ENCODE measurements at regions not wholly inside any gene's neighbourhood (a gene's known extent, or its start where the extent isn't known, plus 50 kb on each side); places are given as distances from the start of the nearest gene placed in this dataset.

- TF ChIP-seq REST (IDR thresholded peaks at IDR 0.05; ENCODE audit: insufficient read depth in 1 of 2, low read depth in 2 of 2, low read length in 2 of 2) = no peak
- TF ChIP-seq FOXP2 (optimal IDR thresholded peaks at IDR 0.05; ENCODE audit: borderline replicate concordance, extremely low read depth, extremely low read length, insufficient read depth) = no peak
- TF ChIP-seq POLR2AphosphoS5 (IDR thresholded peaks at IDR 0.05; ENCODE audit: low read depth, low read length) = no peak
- no peak for TF ChIP-seq SIN3A (IDR thresholded peaks at IDR 0.05; ENCODE audit: borderline replicate concordance, insufficient read depth, low read length)
- TF ChIP-seq TAF1 (IDR thresholded peaks at IDR 0.05; ENCODE audit: borderline replicate concordance, insufficient read depth, low read length) = no peak
Measured at GRCh38 chr6:67467341-67467740, 1167.7 kb upstream of the ADGRB3 start.

GRCh38 chr6:67459556-67459955 is 1175.5 kb upstream of the ADGRB3 start:
- no peak for TF ChIP-seq TAF1 (IDR thresholded peaks at IDR 0.05; ENCODE audit: borderline replicate concordance, insufficient read depth, low read length)
- TF ChIP-seq SIN3A (IDR thresholded peaks at IDR 0.05; ENCODE audit: borderline replicate concordance, insufficient read depth, low read length) = no peak
- no peak for TF ChIP-seq REST (IDR thresholded peaks at IDR 0.05; ENCODE audit: insufficient read depth in 1 of 2, low read depth in 2 of 2, low read length in 2 of 2)
- no peak for TF ChIP-seq POLR2AphosphoS5 (IDR thresholded peaks at IDR 0.05; ENCODE audit: low read depth, low read length)
- no peak for TF ChIP-seq FOXP2 (optimal IDR thresholded peaks at IDR 0.05; ENCODE audit: borderline replicate concordance, extremely low read depth, extremely low read length, insufficient read depth)

GRCh38 chr6:67458265-67458664 is 1176.8 kb upstream of the ADGRB3 start:
- TF ChIP-seq REST (IDR thresholded peaks at IDR 0.05; ENCODE audit: insufficient read depth in 1 of 2, low read depth in 2 of 2, low read length in 2 of 2) (no peak), TAF1 (IDR thresholded peaks at IDR 0.05; ENCODE audit: borderline replicate concordance, insufficient read depth, low read length) (no peak), FOXP2 (optimal IDR thresholded peaks at IDR 0.05; ENCODE audit: borderline replicate concordance, extremely low read depth, extremely low read length, insufficient read depth) (no peak), SIN3A (IDR thresholded peaks at IDR 0.05; ENCODE audit: borderline replicate concordance, insufficient read depth, low read length) (no peak), POLR2AphosphoS5 (IDR thresholded peaks at IDR 0.05; ENCODE audit: low read depth, low read length) (no peak)

- TF ChIP-seq FOXP2 (optimal IDR thresholded peaks at IDR 0.05; ENCODE audit: borderline replicate concordance, extremely low read depth, extremely low read length, insufficient read depth) = no peak
- TF ChIP-seq TAF1 (IDR thresholded peaks at IDR 0.05; ENCODE audit: borderline replicate concordance, insufficient read depth, low read length) = no peak
- TF ChIP-seq REST (IDR thresholded peaks at IDR 0.05; ENCODE audit: insufficient read depth in 1 of 2, low read depth in 2 of 2, low read length in 2 of 2) = no peak
- no peak for TF ChIP-seq SIN3A (IDR thresholded peaks at IDR 0.05; ENCODE audit: borderline replicate concordance, insufficient read depth, low read length)
- no peak for TF ChIP-seq POLR2AphosphoS5 (IDR thresholded peaks at IDR 0.05; ENCODE audit: low read depth, low read length)
Measured at GRCh38 chr6:67451874-67452273, 1183.2 kb upstream of the ADGRB3 start.

- TF ChIP-seq FOXP2 (optimal IDR thresholded peaks at IDR 0.05; ENCODE audit: borderline replicate concordance, extremely low read depth, extremely low read length, insufficient read depth) (no peak), POLR2AphosphoS5 (IDR thresholded peaks at IDR 0.05; ENCODE audit: low read depth, low read length) (no peak), SIN3A (IDR thresholded peaks at IDR 0.05; ENCODE audit: borderline replicate concordance, insufficient read depth, low read length) (no peak), TAF1 (IDR thresholded peaks at IDR 0.05; ENCODE audit: borderline replicate concordance, insufficient read depth, low read length) (no peak), REST (IDR thresholded peaks at IDR 0.05; ENCODE audit: insufficient read depth in 1 of 2, low read depth in 2 of 2, low read length in 2 of 2) (no peak)
Measured at GRCh38 chr6:67450641-67451040, 1184.4 kb upstream of the ADGRB3 start.
